CD4-positive, alpha-beta T cell treated with Interleukin-4 for 4 hours (primary cell): ENCODE measurements at regions not wholly inside any gene's neighbourhood (a gene's known extent, or its start where the extent isn't known, plus 50 kb on each side); places are given as distances from the start of the nearest gene placed in this dataset.

ENCODE experiments used
- DNase-seq: peaks from one replicate; pipeline ENCODE4 v3.0.0-alpha.2; 2020

DNA sequence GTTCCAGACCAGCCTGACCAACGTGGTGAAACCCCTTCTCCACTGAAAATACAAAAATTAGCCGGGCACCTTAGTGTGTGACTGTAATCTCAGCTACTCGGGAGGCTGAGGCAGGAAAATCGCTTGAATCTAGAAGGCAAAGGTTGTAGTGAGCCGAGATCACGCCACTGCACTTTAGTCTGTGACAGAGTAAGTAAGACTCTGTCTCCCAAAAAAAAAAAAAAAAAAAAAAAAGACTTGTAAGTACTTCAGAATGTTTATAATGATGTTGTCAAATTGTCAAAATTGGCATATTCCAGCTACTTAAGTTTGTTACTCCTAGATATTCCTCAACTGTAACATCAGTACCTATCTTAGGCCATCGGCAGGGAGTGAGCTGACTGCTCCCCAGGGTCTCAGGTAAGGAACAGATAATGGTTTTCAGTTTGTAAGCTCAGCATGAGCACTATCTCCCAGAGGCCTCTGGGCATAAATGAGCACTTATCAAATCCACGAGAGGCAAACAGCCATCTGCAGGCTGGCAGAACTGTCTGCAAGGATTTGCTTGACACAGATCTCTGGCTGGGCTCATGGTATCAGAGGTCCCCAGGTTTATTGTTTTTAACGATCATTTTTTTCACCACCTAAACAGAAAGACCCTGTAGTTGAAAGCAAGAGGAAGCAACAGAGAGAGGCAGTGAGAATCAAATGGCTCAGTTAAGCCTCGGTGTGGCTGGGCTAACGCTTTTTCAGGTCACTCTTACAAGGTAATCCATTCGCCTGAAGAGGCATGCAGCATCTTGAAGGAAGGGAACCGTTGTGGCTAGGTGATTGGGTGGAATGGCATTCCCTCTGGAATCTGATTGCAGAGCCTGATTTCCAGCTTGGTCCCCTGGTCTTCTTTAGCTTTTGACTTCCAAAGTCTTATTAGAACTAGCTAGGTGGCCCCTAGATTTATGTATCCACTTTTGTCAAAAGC, 115.9 kb downstream of the LY86 start:
- no peak for DNase-seq

- no peak for DNase-seq
Observed at GRCh38 chr6:6705061-6705425, 116.5 kb downstream of the LY86 start.

DNA sequence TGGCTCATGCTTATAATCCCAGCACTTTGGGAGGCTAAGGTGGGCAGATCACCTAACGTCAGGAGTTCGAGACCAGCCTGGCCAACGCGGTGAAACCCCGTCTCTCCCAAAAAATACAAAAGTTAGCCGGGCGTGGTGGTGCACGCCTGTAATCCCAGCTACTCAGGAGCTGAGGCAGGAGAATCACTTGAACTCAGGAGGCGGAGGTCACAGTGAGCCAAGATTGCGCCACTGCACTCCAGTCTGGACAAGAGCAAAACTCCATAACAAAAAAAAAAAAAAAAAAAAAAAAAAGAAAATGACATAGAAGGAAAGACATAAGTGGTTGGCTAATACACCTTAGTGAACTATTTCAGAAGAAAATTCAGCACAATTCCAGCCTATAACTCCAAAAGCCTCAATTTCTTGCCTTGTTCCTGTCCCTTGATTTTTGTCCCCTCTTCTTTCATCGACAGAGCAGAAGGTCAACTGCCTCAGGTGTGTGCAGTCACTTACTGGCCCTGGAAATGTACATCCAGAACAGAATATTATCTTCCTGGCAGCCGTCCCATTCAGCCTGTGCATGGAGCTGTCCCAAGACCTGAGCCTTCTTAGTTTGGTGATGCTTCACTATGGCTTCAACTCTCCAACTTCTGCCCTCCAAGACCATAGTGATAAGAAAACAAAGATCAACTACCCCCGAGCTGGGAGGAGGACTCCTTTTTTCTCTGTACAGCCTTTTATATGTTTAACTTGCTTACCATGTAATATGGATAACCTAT, 117.6 kb downstream of the LY86 start:
- DNase-seq, result no peak

- no peak for DNase-seq
Observed at GRCh38 chr6:6707143-6707542, 118.6 kb downstream of the LY86 start.

GRCh38 chr6:6709106-6709505, 120.6 kb downstream of the LY86 start:
- no peak for DNase-seq

- no peak for DNase-seq
Observed at GRCh38 chr6:6711031-6711785, 122.7 kb downstream of the LY86 start.

GRCh38 chr6:6711832-6712448, 123.4 kb downstream of the LY86 start:
- peak; percentile 11 for DNase-seq

- peak; percentile 11 for DNase-seq
Observed at GRCh38 chr6:6712449-6713403, 124.2 kb downstream of the LY86 start.

DNA sequence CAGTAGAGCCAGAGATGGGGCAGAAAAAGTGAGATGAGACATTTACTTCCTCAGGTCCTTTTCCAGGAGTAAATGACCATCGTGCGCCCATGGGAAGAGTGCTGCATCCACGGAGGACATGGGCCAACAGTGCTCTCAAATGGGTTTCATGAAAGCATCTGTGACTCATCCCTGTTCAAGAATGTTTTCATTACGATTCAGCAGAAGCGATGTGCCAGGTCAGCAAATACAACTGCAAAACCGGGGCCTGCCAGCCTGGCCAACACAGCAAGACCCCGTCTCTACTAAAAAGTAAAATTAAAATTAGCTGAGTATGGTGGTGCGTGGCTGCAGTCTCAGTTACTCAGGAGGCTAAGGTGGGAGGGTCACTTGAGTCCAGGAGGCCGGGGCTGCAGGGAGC, 125.1 kb downstream of the LY86 start:
- no peak for DNase-seq

GRCh38 chr6:6714118-6714897, 125.8 kb downstream of the LY86 start:
- no peak for DNase-seq

GRCh38 chr6:6714953-6715352, 126.4 kb downstream of the LY86 start:
- no peak for DNase-seq

DNA sequence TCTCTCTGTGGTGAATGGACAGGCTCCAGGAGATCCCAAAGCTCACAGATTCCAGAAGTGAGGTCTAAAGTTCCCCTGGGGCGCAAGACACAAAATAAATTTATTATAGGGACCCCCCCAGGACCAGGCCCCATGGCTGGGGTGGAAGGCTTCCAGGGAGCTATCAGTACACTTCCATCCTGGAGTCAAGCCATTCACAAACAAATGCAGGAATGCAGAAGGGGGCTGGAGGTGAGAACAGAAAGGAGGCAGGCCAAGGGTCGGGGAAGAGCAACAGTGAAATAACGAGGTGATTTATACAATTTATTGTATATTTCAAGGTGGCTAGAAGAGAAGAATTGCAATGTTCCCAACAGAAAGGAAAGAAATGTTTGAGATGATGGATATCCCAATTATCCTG, 126.9 kb downstream of the LY86 start:
- no peak for DNase-seq

DNA sequence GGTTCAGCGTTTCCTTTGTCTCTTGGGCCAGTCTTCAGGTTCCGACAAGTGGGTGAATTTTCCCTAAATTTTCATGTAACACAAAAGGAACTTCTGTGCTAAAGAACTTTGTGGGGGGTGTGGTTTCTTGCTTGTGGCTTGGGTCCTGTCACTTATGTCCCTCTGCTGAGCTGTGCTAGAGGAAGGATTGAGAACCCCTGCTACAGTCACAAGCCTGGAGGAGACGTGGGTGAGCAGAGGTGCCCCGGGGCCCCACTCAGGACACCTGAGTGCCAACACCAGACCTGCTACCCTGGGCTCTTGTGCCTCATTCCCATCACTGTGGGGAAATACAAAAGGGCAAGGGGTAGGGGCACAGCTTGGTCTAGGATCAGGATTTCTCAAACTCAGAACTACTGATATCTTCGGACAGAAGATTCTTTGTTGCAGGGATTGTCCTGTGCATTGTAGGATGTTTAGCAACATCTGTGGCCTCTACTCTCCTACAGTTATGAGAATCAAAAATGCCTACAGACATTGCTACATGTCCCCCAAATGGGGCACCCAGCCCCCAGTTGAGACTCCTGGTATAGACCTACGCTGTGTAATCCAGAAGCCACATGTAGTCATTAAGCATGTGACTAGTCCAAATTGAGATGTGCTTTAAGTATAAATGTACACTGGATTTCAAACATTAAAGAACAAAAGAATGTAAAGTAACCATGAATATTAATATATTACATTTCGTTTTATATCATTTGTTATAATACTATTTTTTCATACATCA, 128.7 kb downstream of the LY86 start:
- no peak for DNase-seq

DNA sequence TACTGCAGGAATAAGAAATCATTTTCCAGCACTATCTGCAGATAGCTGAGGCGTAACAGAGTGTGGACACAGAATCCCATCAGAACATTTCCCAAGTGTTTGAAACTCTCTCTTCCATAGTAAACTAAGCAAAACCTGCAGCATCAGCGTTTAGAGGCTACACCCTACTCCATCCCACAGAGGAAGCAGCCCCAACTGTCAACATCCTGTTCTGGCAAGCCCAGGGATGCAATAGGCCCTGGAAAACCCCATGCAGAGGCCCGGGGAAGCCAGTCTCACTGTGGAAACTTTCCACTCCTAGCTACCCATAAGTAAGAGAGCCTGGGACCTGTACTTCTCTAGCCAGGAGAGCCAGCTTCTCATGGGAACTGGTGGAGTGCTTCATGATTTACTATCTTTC, 129.4 kb downstream of the LY86 start:
- peak; percentile 11 for DNase-seq

GRCh38 chr6:6721606-6722005, 133.1 kb downstream of the LY86 start:
- no peak for DNase-seq

DNA sequence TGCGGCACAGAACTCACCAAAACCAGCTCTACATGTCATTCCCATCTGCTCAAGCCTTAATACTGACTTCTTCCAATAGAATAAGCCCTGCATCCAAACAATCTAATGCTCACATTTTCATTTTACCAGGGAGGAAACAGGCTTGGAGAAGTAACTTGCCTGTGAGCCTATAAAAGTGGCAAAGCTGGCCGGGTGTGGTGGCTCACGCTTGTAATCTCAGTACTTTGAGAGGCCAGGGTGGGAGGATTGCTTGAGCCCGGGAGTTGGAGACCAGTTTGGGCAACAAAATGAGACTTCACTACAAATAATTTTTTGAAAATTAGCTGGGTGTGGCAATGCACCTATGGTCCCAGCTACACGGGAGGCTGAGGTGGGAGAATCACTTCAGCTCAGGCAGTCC, 133.7 kb downstream of the LY86 start:
- DNase-seq, result no peak

GRCh38 chr6:6723361-6723760, 134.8 kb downstream of the LY86 start:
- DNase-seq, result no peak

DNA sequence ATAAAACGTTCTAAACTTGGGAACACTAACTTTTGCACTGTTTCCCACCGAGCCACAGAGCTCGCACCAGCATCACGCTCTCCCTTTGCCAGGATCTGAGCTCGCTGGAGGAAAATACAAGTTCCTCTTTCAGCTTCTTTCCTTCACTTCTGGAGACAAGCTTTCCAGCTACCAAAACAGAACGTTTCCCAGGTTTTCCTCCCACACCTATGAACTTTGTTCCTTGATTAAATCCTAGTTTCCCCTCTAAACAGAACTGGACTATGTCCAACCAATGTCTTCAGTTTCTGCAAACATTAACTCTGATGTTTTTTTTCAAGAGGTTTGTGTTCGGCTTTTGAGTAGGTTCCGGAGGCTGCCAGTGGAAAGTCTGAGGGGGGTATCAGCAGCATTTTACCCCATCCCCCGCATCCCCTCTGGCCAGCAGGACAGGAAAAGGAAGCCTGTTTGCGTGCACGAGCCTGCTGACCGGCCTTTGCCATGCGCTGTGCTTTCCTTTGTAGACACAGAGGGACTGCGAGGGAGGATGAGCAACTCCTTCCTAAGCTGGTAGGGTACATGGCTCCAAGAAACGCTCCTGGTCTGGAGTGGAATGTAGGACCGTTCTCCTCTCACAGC, 135.5 kb downstream of the LY86 start:
- no peak for DNase-seq
